GM18505 (cell line): ENCODE measurements at regions not wholly inside any gene's neighbourhood (a gene's known extent, or its start where the extent isn't known, plus 50 kb on each side); places are given as distances from the start of the nearest gene placed in this dataset.

Experiments
- ATAC-seq: cut with Tn5 transposase; IDR thresholded peaks from one replicate; pipeline ENCODE4 v1.9.1; 2021; ENCODE audit not compliant: unreplicated experiment
- POLR2A ChIP-seq: IDR thresholded peaks from 4 replicates; pipeline ENCODE4 v1.6.1; 2011; ENCODE audit warnings: borderline replicate concordance; ENCODE audit not compliant: insufficient read depth, insufficient read length; ENCODE audit errors: extremely low read depth

DNA sequence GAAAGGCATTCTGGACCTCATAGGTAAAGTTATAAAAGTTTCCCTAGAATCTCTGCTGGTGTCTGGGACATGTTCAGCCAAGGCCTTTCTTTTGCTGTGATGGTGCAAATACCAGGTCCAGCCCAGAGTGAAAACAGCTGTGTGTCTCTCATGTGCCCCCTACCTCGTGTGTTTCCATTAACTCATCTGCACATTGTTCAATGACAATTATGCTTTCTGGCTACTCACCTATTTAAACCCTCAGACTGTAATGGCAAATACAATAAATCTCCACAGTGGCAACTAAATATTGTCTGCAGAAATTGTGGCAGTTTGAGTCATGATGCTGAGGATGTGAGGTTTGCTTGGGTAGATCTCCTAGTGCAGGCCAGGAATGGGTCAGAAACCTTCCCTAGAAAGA is 53.1 kb upstream of the GALNT15 start:
- TF ChIP-seq POLR2A: no peak
- no peak for ATAC-seq

DNA sequence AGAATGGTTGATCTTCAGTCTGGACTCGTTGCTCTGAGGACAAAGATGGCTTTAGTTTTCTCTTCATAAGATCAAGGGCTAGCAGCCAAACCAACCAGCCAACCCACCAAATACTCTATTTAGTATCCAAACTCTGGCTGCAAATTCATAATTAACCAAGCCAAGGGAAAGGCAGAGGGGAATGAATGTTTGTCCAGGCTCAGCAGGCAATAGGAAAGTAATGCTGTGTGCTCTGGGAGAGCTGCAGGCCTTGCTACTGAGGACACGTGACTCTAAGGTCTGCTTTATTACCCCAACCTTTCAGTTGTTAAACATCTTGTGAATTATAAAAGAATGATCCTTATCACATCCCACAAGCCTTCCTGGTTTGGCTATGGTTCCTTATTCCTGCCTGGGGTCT is 52.3 kb upstream of the GALNT15 start:
- no peak for TF ChIP-seq POLR2A
- ATAC-seq: no peak

DNA sequence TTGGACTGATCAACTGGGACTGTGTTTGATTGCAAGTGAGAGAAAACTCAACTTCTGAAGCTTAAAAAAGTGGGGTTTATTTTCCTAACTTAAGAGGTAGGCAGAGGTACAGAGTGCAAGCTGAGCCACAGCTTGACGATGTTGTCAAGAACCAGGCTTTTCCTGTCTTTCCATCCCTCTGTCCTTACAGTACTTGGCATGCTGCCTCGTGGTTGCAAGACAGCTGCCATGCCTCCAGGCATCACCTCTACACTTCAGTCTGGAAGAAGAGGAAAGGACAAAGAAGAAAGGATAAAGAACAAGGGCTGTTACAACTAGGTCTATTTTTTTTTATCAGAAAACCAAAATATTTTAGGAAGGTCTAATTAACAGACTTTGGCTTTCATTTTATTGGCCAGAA is 51.8 kb upstream of the GALNT15 start:
- ATAC-seq: no peak
- no peak for TF ChIP-seq POLR2A

DNA sequence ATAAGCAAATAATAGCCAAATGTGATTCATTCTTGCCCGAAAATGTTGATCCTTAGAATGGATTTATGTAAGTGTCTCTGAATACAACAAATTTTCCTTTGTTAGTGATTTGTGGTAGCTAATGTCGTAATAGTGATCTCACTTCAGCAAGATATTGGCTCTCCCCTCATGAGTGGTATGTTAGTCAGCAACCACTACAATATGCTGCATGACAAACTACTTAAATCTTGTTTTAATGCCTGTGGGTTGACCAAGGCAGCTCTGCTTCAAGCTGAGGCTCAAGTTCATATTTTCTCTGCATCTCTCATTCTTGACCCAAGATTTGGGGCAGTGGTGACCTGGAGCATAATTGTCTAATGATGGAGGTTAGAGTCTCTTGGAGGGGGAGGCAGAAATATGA is 49.8 kb upstream of the GALNT15 start:
- no peak for TF ChIP-seq POLR2A
- no peak for ATAC-seq
